Adrenal gland (tissue), 5 donors: ENCODE measurements at regions not wholly inside any gene's neighbourhood (a gene's known extent, or its start where the extent isn't known, plus 50 kb on each side); places are given as distances from the start of the nearest gene placed in this dataset.

Experiments used
- POLR2A ChIP-seq, 2 donors: fragments of 450-650 bp; IDR thresholded peaks; one replicate each; pipeline ENCODE4 v1.6.1; 2017; ENCODE audit warnings: antibody characterized with exemption in 2 of 2, mild to moderate bottlenecking in 2 of 2, moderate library complexity in 1 of 2
- TF ChIP-seq, protein P1 (sequence below), 6 experiments: fragments of 450-650 bp in 4 of 6; fragments of 200-600 bp in 2 of 6; sonication (generic) in 1 of 6; IDR thresholded peaks; 1 replicate in 5 of 6; 2 replicates in 1 of 6; pipeline versions ENCODE4 v1.5.1 to v1.8.0; 2016 to 2021; ENCODE audit warnings: antibody characterized with exemption in 6 of 6, mild to moderate bottlenecking in 2 of 6, moderate library complexity in 1 of 6
- donor health status: DM: no; HTN: no; CAD: no.

- TF ChIP-seq POLR2A (IDR thresholded peaks at IDR 0.05), result no peak
- TF ChIP-seq, protein P1, sequence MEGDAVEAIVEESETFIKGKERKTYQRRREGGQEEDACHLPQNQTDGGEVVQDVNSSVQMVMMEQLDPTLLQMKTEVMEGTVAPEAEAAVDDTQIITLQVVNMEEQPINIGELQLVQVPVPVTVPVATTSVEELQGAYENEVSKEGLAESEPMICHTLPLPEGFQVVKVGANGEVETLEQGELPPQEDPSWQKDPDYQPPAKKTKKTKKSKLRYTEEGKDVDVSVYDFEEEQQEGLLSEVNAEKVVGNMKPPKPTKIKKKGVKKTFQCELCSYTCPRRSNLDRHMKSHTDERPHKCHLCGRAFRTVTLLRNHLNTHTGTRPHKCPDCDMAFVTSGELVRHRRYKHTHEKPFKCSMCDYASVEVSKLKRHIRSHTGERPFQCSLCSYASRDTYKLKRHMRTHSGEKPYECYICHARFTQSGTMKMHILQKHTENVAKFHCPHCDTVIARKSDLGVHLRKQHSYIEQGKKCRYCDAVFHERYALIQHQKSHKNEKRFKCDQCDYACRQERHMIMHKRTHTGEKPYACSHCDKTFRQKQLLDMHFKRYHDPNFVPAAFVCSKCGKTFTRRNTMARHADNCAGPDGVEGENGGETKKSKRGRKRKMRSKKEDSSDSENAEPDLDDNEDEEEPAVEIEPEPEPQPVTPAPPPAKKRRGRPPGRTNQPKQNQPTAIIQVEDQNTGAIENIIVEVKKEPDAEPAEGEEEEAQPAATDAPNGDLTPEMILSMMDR (IDR thresholded peaks at IDR 0.05), result no peak
Measured at GRCh38 chr2:122858075-122858702, 1102.7 kb downstream of the TSN start.
